ENCODE measurements at regions not wholly inside any gene's neighbourhood (a gene's known extent, or its start where the extent isn't known, plus 50 kb on each side); places are given as distances from the start of the nearest gene placed in this dataset.
A peak's percentile ranks its signal among the peaks of the same experiment; 100 is the strongest.

DNA sequence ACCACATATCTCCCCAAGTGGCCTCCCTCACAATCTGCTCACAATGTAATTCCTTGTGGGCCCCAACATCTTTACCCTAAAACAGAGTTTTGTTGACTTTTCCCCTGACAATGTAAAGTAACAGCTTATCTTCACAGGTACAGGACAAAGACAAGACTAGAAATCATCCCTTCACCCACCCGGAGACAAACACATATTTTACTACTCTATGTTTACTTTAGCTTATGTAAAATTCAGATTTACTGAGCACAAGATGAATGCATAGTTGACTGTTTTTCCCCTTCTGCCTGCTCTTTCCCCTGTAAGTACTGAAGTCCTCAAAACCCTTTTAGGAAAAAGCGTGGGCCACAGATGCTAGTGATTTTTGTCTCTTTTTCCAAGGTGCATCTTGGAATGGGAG is 61.0 kb downstream of the RPP21 start:
- TF ChIP-seq RAD21 (IDR thresholded peaks at IDR 0.05; ENCODE audit: low read depth), result no peak
- no peak for TF ChIP-seq EGR1 (IDR thresholded peaks at IDR 0.05)
- no peak for TF ChIP-seq TEAD4 (IDR thresholded peaks at IDR 0.05)
- no peak for TF ChIP-seq NFIC (IDR thresholded peaks at IDR 0.05)
- TF ChIP-seq EP300 (IDR thresholded peaks at IDR 0.05; ENCODE audit: borderline replicate concordance), result no peak
- TF ChIP-seq CEBPB (IDR thresholded peaks at IDR 0.05), result no peak
- no peak for TF ChIP-seq FOXM1 (IDR thresholded peaks at IDR 0.05; ENCODE audit: borderline replicate concordance, low read depth)
- TF ChIP-seq ZBTB7A (IDR thresholded peaks at IDR 0.05; ENCODE audit: low read depth), result no peak

DNA sequence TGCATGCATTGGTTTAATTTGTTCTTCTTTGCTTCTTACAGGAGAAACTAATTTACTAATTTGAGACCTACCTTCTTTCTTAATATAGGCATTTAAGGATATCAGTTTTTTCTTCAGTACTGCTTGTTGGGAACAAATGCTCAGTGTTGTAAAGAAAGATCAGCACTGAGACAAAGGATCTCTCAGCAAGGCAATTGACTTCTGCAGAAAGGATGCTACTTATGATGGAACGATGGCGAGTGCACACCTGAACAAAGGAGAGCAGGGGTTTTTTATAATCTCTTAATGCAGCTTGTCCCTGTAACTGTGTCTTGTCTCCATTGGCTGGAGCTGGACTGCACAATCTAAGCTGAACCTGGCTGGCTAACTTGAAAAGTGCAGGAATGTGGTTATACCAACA is 64.2 kb downstream of the RPP21 start:
- no peak for TF ChIP-seq FOXM1 (IDR thresholded peaks at IDR 0.05; ENCODE audit: borderline replicate concordance, low read depth)

DNA sequence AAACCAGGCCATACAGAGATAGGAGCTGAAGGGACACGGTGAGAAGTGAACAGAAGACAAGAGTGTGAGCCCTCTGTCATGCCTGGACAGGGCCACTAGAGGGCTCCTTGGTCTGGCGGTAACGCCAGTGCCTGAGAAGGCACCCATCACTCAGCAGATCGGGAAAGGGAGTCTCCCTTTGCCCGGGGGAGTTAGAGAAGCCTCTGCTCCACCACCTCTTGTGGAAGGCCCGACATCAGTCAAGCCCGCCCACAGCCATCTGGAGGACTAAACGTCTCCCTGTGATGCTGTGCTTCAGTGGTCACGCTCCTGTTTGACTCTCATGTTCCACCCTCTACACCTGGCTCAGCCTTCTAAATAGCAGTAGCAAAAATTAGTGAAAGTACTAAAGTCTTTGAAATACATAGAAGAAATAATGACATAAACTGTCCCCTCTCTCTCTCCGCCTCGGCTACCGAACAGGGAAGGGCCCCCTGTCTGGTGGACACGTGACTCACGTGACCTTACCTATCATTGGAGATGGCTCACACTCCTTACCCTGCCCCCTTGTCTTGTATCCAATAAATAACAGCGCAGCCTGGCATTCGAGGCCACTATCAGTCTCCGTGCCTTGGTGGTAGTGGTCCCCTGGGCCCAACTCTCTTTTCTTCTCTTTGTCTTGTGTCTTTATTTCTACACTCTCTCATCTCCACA is 66.7 kb downstream of the RPP21 start:
- TF ChIP-seq EP300 (IDR thresholded peaks at IDR 0.05; ENCODE audit: borderline replicate concordance) (no peak), TEAD4 (IDR thresholded peaks at IDR 0.05) (no peak), RAD21 (IDR thresholded peaks at IDR 0.05; ENCODE audit: low read depth) (peak; percentile 44; the same call in 1 of the 2 replicates)
- TF ChIP-seq, protein P1, sequence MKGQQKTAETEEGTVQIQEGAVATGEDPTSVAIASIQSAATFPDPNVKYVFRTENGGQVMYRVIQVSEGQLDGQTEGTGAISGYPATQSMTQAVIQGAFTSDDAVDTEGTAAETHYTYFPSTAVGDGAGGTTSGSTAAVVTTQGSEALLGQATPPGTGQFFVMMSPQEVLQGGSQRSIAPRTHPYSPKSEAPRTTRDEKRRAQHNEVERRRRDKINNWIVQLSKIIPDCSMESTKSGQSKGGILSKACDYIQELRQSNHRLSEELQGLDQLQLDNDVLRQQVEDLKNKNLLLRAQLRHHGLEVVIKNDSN (IDR thresholded peaks at IDR 0.05), result peak; percentile 31; the same call in 1 of the 2 replicates

DNA sequence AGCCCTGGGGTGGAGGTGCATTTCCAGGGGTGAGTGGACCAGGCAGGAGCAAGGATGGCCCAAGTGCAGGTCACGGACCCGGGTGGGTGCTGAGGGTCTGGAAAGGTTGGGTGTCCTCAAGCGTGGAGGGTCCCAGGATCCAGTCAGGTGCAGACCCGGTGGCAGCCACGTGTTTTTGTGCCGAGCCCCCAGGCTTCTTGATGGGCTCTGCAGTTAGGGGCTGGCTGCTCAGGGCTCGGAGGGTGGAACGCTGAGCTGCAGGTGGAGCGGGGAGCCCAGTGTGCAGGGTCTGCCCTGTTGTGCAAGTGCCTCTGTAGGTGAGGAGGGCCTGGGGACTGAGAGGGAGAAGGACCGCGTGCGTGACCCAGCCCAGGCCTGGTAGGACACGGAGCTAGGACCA is 70.9 kb upstream of the HLA-E start:
- TF ChIP-seq ZBTB7A (IDR thresholded peaks at IDR 0.05; ENCODE audit: low read depth) (no peak), NFIC (IDR thresholded peaks at IDR 0.05) (no peak), RAD21 (IDR thresholded peaks at IDR 0.05; ENCODE audit: low read depth) (no peak), EP300 (IDR thresholded peaks at IDR 0.05; ENCODE audit: borderline replicate concordance) (no peak), TCF12 (IDR thresholded peaks at IDR 0.05; ENCODE audit: low read depth) (no peak), TEAD4 (IDR thresholded peaks at IDR 0.05) (no peak), TAF1 (IDR thresholded peaks at IDR 0.05; ENCODE audit: low read depth) (no peak), FOXM1 (IDR thresholded peaks at IDR 0.05; ENCODE audit: borderline replicate concordance, low read depth) (no peak), CEBPB (IDR thresholded peaks at IDR 0.05) (no peak), EGR1 (IDR thresholded peaks at IDR 0.05) (no peak), CREB1 (IDR thresholded peaks at IDR 0.05; ENCODE audit: low read depth) (no peak), YY1 (IDR thresholded peaks at IDR 0.05; ENCODE audit: low read depth) (no peak)
- TF ChIP-seq, protein P2, sequence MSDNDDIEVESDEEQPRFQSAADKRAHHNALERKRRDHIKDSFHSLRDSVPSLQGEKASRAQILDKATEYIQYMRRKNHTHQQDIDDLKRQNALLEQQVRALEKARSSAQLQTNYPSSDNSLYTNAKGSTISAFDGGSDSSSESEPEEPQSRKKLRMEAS (IDR thresholded peaks at IDR 0.05), result no peak
- TF ChIP-seq, protein P3, sequence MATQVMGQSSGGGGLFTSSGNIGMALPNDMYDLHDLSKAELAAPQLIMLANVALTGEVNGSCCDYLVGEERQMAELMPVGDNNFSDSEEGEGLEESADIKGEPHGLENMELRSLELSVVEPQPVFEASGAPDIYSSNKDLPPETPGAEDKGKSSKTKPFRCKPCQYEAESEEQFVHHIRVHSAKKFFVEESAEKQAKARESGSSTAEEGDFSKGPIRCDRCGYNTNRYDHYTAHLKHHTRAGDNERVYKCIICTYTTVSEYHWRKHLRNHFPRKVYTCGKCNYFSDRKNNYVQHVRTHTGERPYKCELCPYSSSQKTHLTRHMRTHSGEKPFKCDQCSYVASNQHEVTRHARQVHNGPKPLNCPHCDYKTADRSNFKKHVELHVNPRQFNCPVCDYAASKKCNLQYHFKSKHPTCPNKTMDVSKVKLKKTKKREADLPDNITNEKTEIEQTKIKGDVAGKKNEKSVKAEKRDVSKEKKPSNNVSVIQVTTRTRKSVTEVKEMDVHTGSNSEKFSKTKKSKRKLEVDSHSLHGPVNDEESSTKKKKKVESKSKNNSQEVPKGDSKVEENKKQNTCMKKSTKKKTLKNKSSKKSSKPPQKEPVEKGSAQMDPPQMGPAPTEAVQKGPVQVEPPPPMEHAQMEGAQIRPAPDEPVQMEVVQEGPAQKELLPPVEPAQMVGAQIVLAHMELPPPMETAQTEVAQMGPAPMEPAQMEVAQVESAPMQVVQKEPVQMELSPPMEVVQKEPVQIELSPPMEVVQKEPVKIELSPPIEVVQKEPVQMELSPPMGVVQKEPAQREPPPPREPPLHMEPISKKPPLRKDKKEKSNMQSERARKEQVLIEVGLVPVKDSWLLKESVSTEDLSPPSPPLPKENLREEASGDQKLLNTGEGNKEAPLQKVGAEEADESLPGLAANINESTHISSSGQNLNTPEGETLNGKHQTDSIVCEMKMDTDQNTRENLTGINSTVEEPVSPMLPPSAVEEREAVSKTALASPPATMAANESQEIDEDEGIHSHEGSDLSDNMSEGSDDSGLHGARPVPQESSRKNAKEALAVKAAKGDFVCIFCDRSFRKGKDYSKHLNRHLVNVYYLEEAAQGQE (IDR thresholded peaks at IDR 0.05; ENCODE audit: low read depth), result no peak
- TF ChIP-seq, protein P1 (IDR thresholded peaks at IDR 0.05), result no peak

DNA sequence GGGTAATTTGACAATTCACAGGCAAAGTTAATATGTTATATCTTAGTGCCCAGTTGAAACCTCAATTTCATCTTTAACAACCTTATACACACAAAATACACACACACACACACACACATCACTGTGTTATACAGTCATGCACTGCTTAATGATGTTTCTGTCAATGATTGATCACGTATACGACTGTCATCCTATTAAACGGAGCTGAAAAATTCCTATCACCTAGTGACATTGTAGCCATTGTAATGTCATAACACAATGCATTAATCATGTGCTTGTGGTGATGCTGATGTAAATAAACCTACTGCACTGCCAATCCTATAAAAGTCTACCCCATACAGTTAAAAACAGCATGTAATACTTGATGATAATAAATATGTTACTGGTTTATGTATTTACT is 64.8 kb upstream of the HLA-E start:
- TF ChIP-seq EP300 (IDR thresholded peaks at IDR 0.05; ENCODE audit: borderline replicate concordance) (no peak), NFIC (IDR thresholded peaks at IDR 0.05) (no peak), TAF1 (IDR thresholded peaks at IDR 0.05; ENCODE audit: low read depth) (no peak), RAD21 (IDR thresholded peaks at IDR 0.05; ENCODE audit: low read depth) (no peak), CREB1 (IDR thresholded peaks at IDR 0.05; ENCODE audit: low read depth) (no peak), EGR1 (IDR thresholded peaks at IDR 0.05) (no peak)
- TF ChIP-seq, protein P1 (IDR thresholded peaks at IDR 0.05), result no peak
- TF ChIP-seq, protein P2 (IDR thresholded peaks at IDR 0.05), result no peak
